SK-MEL-5 (cell line): ENCODE measurements at regions not wholly inside any gene's neighbourhood (a gene's known extent, or its start where the extent isn't known, plus 50 kb on each side); places are given as distances from the start of the nearest gene placed in this dataset.
"Not testable (repeated sequence)": the region's sequence is repeated elsewhere in the genome, so short reads cannot be mapped to it uniquely, and the experiment has no call there.

Source experiments
- DNase-seq: peaks from one replicate; pipeline ENCODE4 v3.0.0-alpha.2; 2016; ENCODE audit warnings: low read depth, low spot score
- in situ Hi-C: cut with HindIII; loops from 2 replicates; pipeline ENCODE4 v1.10.0; 2016; ENCODE audit warnings: low sequenced_read_pairs, high pct_unique_total_duplicates, low pct_unique_long_range_greater_than_20kb

GRCh38 chr5:56673171-56673570, 142.2 kb upstream of the MAP3K1 start:
- DNase-seq: no peak
- in situ Hi-C loops: no loop called here

- no peak for DNase-seq
- in situ Hi-C loops: no loop called here
Observed at GRCh38 chr5:56671571-56671970, 143.8 kb upstream of the MAP3K1 start.

- in situ Hi-C loops: no loop called here
- no peak for DNase-seq
Observed at GRCh38 chr5:56670916-56671315, 144.4 kb upstream of the MAP3K1 start.

- in situ Hi-C loops: no loop called here
- DNase-seq: peak; percentile 98
Observed at GRCh38 chr5:56669534-56670483, 145.5 kb upstream of the MAP3K1 start.

GRCh38 chr5:56668996-56669395, 146.4 kb upstream of the MAP3K1 start:
- in situ Hi-C loops: no loop called here
- DNase-seq: peak; percentile 7

GRCh38 chr5:56667692-56668091, 147.7 kb upstream of the MAP3K1 start:
- no peak for DNase-seq

GRCh38 chr5:56666901-56667300, 148.4 kb upstream of the MAP3K1 start:
- in situ Hi-C loops: no loop called here
- no peak for DNase-seq

More at GRCh38 chr5:56667692-56668091, 147.7 kb upstream of the MAP3K1 start:
- in situ Hi-C loops: no loop called here

GRCh38 chr5:56665117-56665516, 150.2 kb upstream of the MAP3K1 start:
- in situ Hi-C loops: not testable (repeated sequence)
- DNase-seq: peak; percentile 49

GRCh38 chr5:56664025-56664424, 151.3 kb upstream of the MAP3K1 start:
- DNase-seq: no peak
- in situ Hi-C loops: no loop called here

- in situ Hi-C loops: no loop called here
- no peak for DNase-seq
Observed at GRCh38 chr5:56663523-56663922, 151.8 kb upstream of the MAP3K1 start.

GRCh38 chr5:56662893-56663292, 152.5 kb upstream of the MAP3K1 start:
- in situ Hi-C loops: no loop called here
- DNase-seq: no peak

- in situ Hi-C loops: no loop called here
- DNase-seq: peak; percentile 85
Observed at GRCh38 chr5:56659971-56660370, 155.4 kb upstream of the MAP3K1 start.

- in situ Hi-C loops: no loop called here
- DNase-seq: no peak
Observed at GRCh38 chr5:56658972-56659371, 156.4 kb upstream of the MAP3K1 start.

- DNase-seq: no peak
- in situ Hi-C loops: no loop called here
Observed at GRCh38 chr5:56656846-56657726, 158.3 kb upstream of the MAP3K1 start.

- DNase-seq: no peak
- in situ Hi-C loops: no loop called here
Observed at GRCh38 chr5:56651893-56652292, 163.5 kb upstream of the MAP3K1 start.

- in situ Hi-C loops: no loop called here
- DNase-seq: no peak
Observed at GRCh38 chr5:56650386-56650785, 165.0 kb upstream of the MAP3K1 start.

- in situ Hi-C loops: no loop called here
- DNase-seq: no peak
Observed at GRCh38 chr5:56649569-56649968, 165.8 kb upstream of the MAP3K1 start.

- DNase-seq: no peak
- in situ Hi-C loops: no loop called here
Observed at GRCh38 chr5:56648460-56649034, 166.8 kb upstream of the MAP3K1 start.
